ENCODE measurements at regions not wholly inside any gene's neighbourhood (a gene's known extent, or its start where the extent isn't known, plus 50 kb on each side); places are given as distances from the start of the nearest gene placed in this dataset.

- no peak for DNase-seq
These were observed 532.8 kb downstream of the FOXG1 start for GRCh38 chr14:29299372-29299771.

- no peak for DNase-seq
These were observed 535.0 kb downstream of the FOXG1 start for GRCh38 chr14:29301571-29301970.

- no peak for DNase-seq
These were observed 543.6 kb downstream of the FOXG1 start for GRCh38 chr14:29310210-29310609.

GRCh38 chr14:29310757-29311156 is 544.2 kb downstream of the FOXG1 start:
- DNase-seq: no peak

GRCh38 chr14:29311983-29312382 is 545.4 kb downstream of the FOXG1 start:
- DNase-seq: no peak

GRCh38 chr14:29316936-29317335 is 550.3 kb downstream of the FOXG1 start:
- no peak for DNase-seq

GRCh38 chr14:29317423-29317822 is 550.8 kb downstream of the FOXG1 start:
- no peak for DNase-seq

GRCh38 chr14:29320286-29320685 is 553.7 kb downstream of the FOXG1 start:
- no peak for DNase-seq

GRCh38 chr14:29321646-29322045 is 555.1 kb downstream of the FOXG1 start:
- no peak for DNase-seq

GRCh38 chr14:29339494-29340172 is 573.0 kb downstream of the FOXG1 start:
- no peak for DNase-seq

- DNase-seq: no peak
These were observed 579.1 kb downstream of the PRKD1 start for GRCh38 chr14:29348504-29348903.

GRCh38 chr14:29350496-29350895 is 577.2 kb downstream of the PRKD1 start:
- no peak for DNase-seq

- no peak for DNase-seq
These were observed 575.5 kb downstream of the PRKD1 start for GRCh38 chr14:29351996-29352705.

- DNase-seq: no peak
These were observed 575.0 kb downstream of the PRKD1 start for GRCh38 chr14:29352706-29353080.

GRCh38 chr14:29353513-29353912 is 574.1 kb downstream of the PRKD1 start:
- DNase-seq: no peak

- no peak for DNase-seq
These were observed 573.2 kb downstream of the PRKD1 start for GRCh38 chr14:29354486-29354885.

GRCh38 chr14:29355331-29355730 is 572.3 kb downstream of the PRKD1 start:
- no peak for DNase-seq

GRCh38 chr14:29355846-29356245 is 571.8 kb downstream of the PRKD1 start:
- DNase-seq: no peak

- no peak for DNase-seq
These were observed 567.0 kb downstream of the PRKD1 start for GRCh38 chr14:29360656-29361055.

- no peak for DNase-seq
These were observed 557.6 kb downstream of the PRKD1 start for GRCh38 chr14:29370024-29370423.

- DNase-seq: no peak
These were observed 551.4 kb downstream of the PRKD1 start for GRCh38 chr14:29376237-29376636.

- DNase-seq: no peak
These were observed 546.8 kb downstream of the PRKD1 start for GRCh38 chr14:29380826-29381225.

- DNase-seq: no peak
These were observed 539.1 kb downstream of the PRKD1 start for GRCh38 chr14:29388571-29388970.

- DNase-seq: peak; percentile 88
These were observed 537.4 kb downstream of the PRKD1 start for GRCh38 chr14:29390081-29390832.
